ENCODE measurements at regions not wholly inside any gene's neighbourhood (a gene's known extent, or its start where the extent isn't known, plus 50 kb on each side); places are given as distances from the start of the nearest gene placed in this dataset.

GRCh38 chr14:87656315-87656714 lies 336.7 kb downstream of the GALC start:
- H2AFZ ChIP-seq (ENCODE audit: control insufficient read depth, low read depth, low read length) = no peak overlapping the region
- ChIA-PET POLR2A (no interaction called here), CTCF (interaction anchor here (0.6 kb wide), 1 partner anchor 405 kb away, joined by 3 read pairs; no protein-coding TSS in a partner anchor), SMC1A (ENCODE audit: uncharacterized antibody, unreplicated experiment) (no interaction called here), RAD21 (ENCODE audit: unreplicated experiment) (no interaction called here)
- H3K36me3 ChIP-seq (ENCODE audit: control insufficient read depth in 2 of 2, insufficient read depth in 2 of 2, low read length in 1 of 2) = no peaks in the 10 kb centered on the region
- H3K79me2 ChIP-seq (ENCODE audit: control insufficient read depth, insufficient read depth, low read length) = no peaks in the 10 kb centered on the region
- H3K4me2 ChIP-seq (ENCODE audit: control insufficient read depth, insufficient read depth) = no peak overlapping the region
- FAIRE-seq (no peak), DNase-seq (ENCODE audit: low read depth, low spot score) (no peak), ATAC-seq (no peak)
- H3K27me3 ChIP-seq (replicated peaks in 1 of 2; ENCODE audit: control insufficient read depth in 2 of 2, insufficient read depth in 2 of 2, low read length in 1 of 2) = no peaks in the 10 kb centered on the region
- intact Hi-C loops (cut with micrococcal nuclease; ENCODE audit: unreplicated experiment) (no loop called here), in situ Hi-C loops (cut with MboI) (no loop called here)
- no TSS peak for BruUV-seq (replicated peaks)
- no peak overlapping the region for H3K27ac ChIP-seq (ENCODE audit: control insufficient read depth, insufficient read depth)
- H3K9ac ChIP-seq (ENCODE audit: control insufficient read depth, insufficient read depth, low read length) = no peak overlapping the region
- no peaks in the 10 kb centered on the region for H3K9me3 ChIP-seq (replicated peaks; ENCODE audit: control insufficient read depth, insufficient read depth, low read length)
- TF ChIP-seq, protein P1, sequence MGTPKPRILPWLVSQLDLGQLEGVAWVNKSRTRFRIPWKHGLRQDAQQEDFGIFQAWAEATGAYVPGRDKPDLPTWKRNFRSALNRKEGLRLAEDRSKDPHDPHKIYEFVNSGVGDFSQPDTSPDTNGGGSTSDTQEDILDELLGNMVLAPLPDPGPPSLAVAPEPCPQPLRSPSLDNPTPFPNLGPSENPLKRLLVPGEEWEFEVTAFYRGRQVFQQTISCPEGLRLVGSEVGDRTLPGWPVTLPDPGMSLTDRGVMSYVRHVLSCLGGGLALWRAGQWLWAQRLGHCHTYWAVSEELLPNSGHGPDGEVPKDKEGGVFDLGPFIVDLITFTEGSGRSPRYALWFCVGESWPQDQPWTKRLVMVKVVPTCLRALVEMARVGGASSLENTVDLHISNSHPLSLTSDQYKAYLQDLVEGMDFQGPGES (IDR thresholded peaks at IDR 0.05) = no peak
- no peak for TF ChIP-seq HDAC2 (IDR thresholded peaks at IDR 0.05)
- TF ChIP-seq TBL1XR1 (IDR thresholded peaks at IDR 0.05; ENCODE audit: low read depth, low read length) = no peak
- TF ChIP-seq EZH2 (IDR thresholded peaks at IDR 0.05; ENCODE audit: borderline replicate concordance, control insufficient read depth, low read depth, low read length) = no peak
- no peak for TF ChIP-seq MAX (IDR thresholded peaks at IDR 0.05; ENCODE audit: low read depth, low read length)
- TF ChIP-seq REST (IDR thresholded peaks at IDR 0.05; ENCODE audit: low read depth, low read length) = no peak
- no peak for TF ChIP-seq GATAD2B (conservative IDR thresholded peaks at IDR 0.05; ENCODE audit: low read depth)
- H4K20me1 ChIP-seq (ENCODE audit: control insufficient read depth, insufficient read depth) = no peaks in the 10 kb centered on the region
- H3K4me3 ChIP-seq = no peak overlapping the region
- H3K4me1 ChIP-seq (ENCODE audit: control insufficient read depth, insufficient read depth, low read length) = no peaks in the 10 kb centered on the region
- WGBS (ENCODE audit: insufficient coverage, insufficient replicate concordance, low lambda C conversion rate, missing lambda C conversion rate) = 60% methylated on average over 1 of the region's 1 CpG
